Lower leg skin (tissue), 3 donors: ENCODE measurements at regions not wholly inside any gene's neighbourhood (a gene's known extent, or its start where the extent isn't known, plus 50 kb on each side); places are given as distances from the start of the nearest gene placed in this dataset.

Source experiments
- POLR2A ChIP-seq, 2 donors: fragments of 450-650 bp; IDR thresholded peaks; one replicate each; pipeline ENCODE4 v1.6.1; 2016 to 2017; ENCODE audit warnings: antibody characterized with exemption in 2 of 2, mild to moderate bottlenecking in 1 of 2, moderate library complexity in 1 of 2
- TF ChIP-seq, protein P1 (sequence below), 3 donors: fragments of 450-650 bp; IDR thresholded peaks; one replicate each; pipeline ENCODE4 v1.5.1; 2016; ENCODE audit warnings: antibody characterized with exemption in 3 of 3, mild to moderate bottlenecking in 3 of 3, moderate library complexity in 2 of 3

DNA sequence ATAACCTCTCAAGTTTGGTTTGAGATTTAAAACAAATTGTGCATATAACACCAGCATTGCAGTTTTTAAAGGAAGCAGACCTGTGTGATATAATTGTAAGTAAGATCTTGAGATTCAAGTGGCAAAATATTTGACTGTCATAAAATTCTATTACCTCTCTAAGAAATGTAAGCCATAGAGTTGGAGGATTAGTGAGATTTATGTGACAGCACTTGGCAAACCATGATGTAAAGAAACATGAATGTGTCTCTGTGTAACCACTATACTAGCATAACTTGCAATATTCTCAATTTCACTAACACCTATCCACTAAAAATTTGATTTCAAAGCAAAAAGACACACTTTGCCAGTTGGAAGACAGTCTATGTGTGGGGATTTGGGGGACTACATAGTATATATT lies 190.2 kb upstream of the SSTR4 start:
- TF ChIP-seq, protein P1, sequence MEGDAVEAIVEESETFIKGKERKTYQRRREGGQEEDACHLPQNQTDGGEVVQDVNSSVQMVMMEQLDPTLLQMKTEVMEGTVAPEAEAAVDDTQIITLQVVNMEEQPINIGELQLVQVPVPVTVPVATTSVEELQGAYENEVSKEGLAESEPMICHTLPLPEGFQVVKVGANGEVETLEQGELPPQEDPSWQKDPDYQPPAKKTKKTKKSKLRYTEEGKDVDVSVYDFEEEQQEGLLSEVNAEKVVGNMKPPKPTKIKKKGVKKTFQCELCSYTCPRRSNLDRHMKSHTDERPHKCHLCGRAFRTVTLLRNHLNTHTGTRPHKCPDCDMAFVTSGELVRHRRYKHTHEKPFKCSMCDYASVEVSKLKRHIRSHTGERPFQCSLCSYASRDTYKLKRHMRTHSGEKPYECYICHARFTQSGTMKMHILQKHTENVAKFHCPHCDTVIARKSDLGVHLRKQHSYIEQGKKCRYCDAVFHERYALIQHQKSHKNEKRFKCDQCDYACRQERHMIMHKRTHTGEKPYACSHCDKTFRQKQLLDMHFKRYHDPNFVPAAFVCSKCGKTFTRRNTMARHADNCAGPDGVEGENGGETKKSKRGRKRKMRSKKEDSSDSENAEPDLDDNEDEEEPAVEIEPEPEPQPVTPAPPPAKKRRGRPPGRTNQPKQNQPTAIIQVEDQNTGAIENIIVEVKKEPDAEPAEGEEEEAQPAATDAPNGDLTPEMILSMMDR (IDR thresholded peaks at IDR 0.05): no peak
- TF ChIP-seq POLR2A (IDR thresholded peaks at IDR 0.05): no peak
